ENCODE measurements at regions not wholly inside any gene's neighbourhood (a gene's known extent, or its start where the extent isn't known, plus 50 kb on each side); places are given as distances from the start of the nearest gene placed in this dataset.

DNA sequence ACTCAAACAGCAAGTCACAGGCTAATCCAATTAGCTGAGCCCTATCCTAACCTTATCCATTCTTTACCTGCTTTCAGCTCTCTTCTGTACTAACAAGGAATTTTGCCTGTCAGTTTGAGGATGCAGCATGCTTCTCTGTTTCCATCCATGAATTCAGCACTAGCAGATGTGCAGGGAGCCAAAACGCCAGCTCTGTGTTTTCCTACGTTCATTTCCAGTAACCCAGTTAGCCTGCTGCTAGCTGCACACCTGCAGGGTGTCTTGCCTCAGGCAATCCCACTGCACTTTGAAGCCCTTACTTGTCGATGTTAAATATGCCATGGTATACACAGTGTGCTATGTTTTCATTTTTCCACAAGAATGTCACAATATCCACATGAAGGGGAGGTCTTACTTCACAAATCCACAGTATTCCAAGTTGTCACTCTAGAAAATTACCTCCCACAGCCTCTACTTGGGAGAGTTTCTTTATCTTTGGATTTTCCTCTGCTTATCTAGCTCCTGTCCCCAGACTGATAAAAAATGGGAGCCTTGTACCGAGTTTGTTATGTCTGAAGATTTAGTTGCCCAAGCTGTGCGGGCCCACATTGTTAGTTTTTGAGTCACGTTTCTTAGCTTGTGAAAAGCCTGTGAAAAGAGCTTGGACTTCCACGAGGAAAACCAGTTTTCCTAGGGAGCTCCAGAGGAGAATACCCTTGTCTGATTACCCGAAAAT, 127.6 kb upstream of the HHIP start:
- TF ChIP-seq POLR2A (IDR thresholded peaks at IDR 0.05; ENCODE audit: low read depth, low read length) (no peak), POLR2AphosphoS5 (IDR thresholded peaks at IDR 0.05; ENCODE audit: low read depth, low read length) (no peak), TAF1 (IDR thresholded peaks at IDR 0.05; ENCODE audit: borderline replicate concordance, low read depth, low read length) (no peak)

Measured in GM12892 (cell line).